ENCODE measurements at regions not wholly inside any gene's neighbourhood (a gene's known extent, or its start where the extent isn't known, plus 50 kb on each side); places are given as distances from the start of the nearest gene placed in this dataset.

GRCh38 chr13:97720896-97721295, 232.6 kb upstream of the IPO5 start:
- intact Hi-C loops (cut with micrococcal nuclease) = no loop called here
- Histone ChIP-seq H3K4me3 (ENCODE audit: insufficient read depth, low read depth, low read length) (no peak overlapping the region), H4K5ac (ENCODE audit: low read depth, low read length) (no peak overlapping the region), H2BK15ac (ENCODE audit: low read depth, low read length) (no peak overlapping the region), H3K79me1 (ENCODE audit: low read depth in 1 of 2, low read length in 2 of 2) (no peaks in the 10 kb centered on the region), H3K27me3 (ENCODE audit: control insufficient read depth, insufficient read depth, low read length) (no peaks in the 10 kb centered on the region), H3K18ac (ENCODE audit: low read depth, low read length) (no peak overlapping the region), H3K4me1 (ENCODE audit: control insufficient read depth, insufficient read depth, low read length) (no peaks in the 10 kb centered on the region), H2AK9ac (replicated peaks; ENCODE audit: low read depth, low read length, poor library complexity) (no peak overlapping the region), H3K23ac (ENCODE audit: low read depth, low read length) (no peak overlapping the region), H3K36me3 (ENCODE audit: control insufficient read depth, insufficient read depth, low read length) (no peaks in the 10 kb centered on the region), H2AK5ac (ENCODE audit: low read depth, low read length) (no peak overlapping the region), H2BK20ac (ENCODE audit: low read depth, low read length) (no peak overlapping the region), H3K4ac (ENCODE audit: low read depth, low read length) (no peak overlapping the region), H4K20me1 (ENCODE audit: insufficient read depth, low read length) (no peaks in the 10 kb centered on the region), H2BK120ac (ENCODE audit: low read depth, low read length) (no peak overlapping the region), H3K9me3 (ENCODE audit: control insufficient read depth, insufficient read depth, low read length) (no peaks in the 10 kb centered on the region), H3K9me1 (ENCODE audit: insufficient read depth, low read length) (no peaks in the 10 kb centered on the region), H2AFZ (replicated peaks; ENCODE audit: low read length, poor library complexity) (no peak overlapping the region), H4K91ac (ENCODE audit: insufficient read depth, low read depth, low read length) (no peak overlapping the region), H2BK5ac (ENCODE audit: low read depth, low read length, poor library complexity, severe bottlenecking) (no peak overlapping the region), H3K56ac (ENCODE audit: extremely low read depth, insufficient read depth, low read length) (no peak overlapping the region), H3K9ac (ENCODE audit: low read depth, low read length) (no peak overlapping the region), H3K4me2 (ENCODE audit: low read depth, low read length) (no peak overlapping the region), H3K27ac (ENCODE audit: insufficient read depth, low read length) (no peak overlapping the region), H3K14ac (replicated peaks; ENCODE audit: low read depth, low read length) (no peak overlapping the region), H4K8ac (ENCODE audit: low read depth in 2 of 2, low read length in 2 of 2) (no peak overlapping the region)
- WGBS, 2 experiments (ENCODE audit: extremely low coverage in 2 of 2, insufficient read length in 1 of 2) = no CpG with 5 or more reads among the region's 4 CpGs
- TF ChIP-seq MAFK (IDR thresholded peaks at IDR 0.05; ENCODE audit: low read depth, low read length) = no peak
- no peak for TF ChIP-seq MAZ (IDR thresholded peaks at IDR 0.05; ENCODE audit: borderline replicate concordance, low read depth, low read length)
- no peak for TF ChIP-seq NFE2L2 (IDR thresholded peaks at IDR 0.05; ENCODE audit: low read depth, low read length)
- TF ChIP-seq SMC3 (IDR thresholded peaks at IDR 0.05; ENCODE audit: low read depth, low read length) = no peak
- TF ChIP-seq USF2 (IDR thresholded peaks at IDR 0.05; ENCODE audit: low read depth, low read length) = no peak
- TF ChIP-seq RAD21 (IDR thresholded peaks at IDR 0.05; ENCODE audit: low read length) = no peak
- no peak for TF ChIP-seq CEBPB (IDR thresholded peaks at IDR 0.05; ENCODE audit: low read depth, low read length)
- no peak for TF ChIP-seq BHLHE40 (IDR thresholded peaks at IDR 0.05; ENCODE audit: low read depth, low read length)
- no peak for TF ChIP-seq MXI1 (IDR thresholded peaks at IDR 0.05; ENCODE audit: borderline replicate concordance, low read depth, low read length)
- TF ChIP-seq RFX5 (IDR thresholded peaks at IDR 0.05; ENCODE audit: low read depth, low read length) = no peak
- no peak for TF ChIP-seq CHD1 (IDR thresholded peaks at IDR 0.05; ENCODE audit: low read depth, low read length)
- no peak for TF ChIP-seq ELK1 (IDR thresholded peaks at IDR 0.05; ENCODE audit: borderline replicate concordance, low read depth, low read length)
- no peak for TF ChIP-seq FOS (IDR thresholded peaks at IDR 0.05; ENCODE audit: low read depth, low read length)
- TF ChIP-seq POLR2A (IDR thresholded peaks at IDR 0.05; ENCODE audit: low read depth, low read length) = no peak
- TF ChIP-seq, protein P1, sequence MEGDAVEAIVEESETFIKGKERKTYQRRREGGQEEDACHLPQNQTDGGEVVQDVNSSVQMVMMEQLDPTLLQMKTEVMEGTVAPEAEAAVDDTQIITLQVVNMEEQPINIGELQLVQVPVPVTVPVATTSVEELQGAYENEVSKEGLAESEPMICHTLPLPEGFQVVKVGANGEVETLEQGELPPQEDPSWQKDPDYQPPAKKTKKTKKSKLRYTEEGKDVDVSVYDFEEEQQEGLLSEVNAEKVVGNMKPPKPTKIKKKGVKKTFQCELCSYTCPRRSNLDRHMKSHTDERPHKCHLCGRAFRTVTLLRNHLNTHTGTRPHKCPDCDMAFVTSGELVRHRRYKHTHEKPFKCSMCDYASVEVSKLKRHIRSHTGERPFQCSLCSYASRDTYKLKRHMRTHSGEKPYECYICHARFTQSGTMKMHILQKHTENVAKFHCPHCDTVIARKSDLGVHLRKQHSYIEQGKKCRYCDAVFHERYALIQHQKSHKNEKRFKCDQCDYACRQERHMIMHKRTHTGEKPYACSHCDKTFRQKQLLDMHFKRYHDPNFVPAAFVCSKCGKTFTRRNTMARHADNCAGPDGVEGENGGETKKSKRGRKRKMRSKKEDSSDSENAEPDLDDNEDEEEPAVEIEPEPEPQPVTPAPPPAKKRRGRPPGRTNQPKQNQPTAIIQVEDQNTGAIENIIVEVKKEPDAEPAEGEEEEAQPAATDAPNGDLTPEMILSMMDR (conservative IDR thresholded peaks at IDR 0.05; ENCODE audit: low read depth, low read length) = no peak
- TF ChIP-seq RCOR1 (IDR thresholded peaks at IDR 0.05; ENCODE audit: insufficient replicate concordance, low read length) = no peak
- in situ Hi-C loops (cut with MboI; ENCODE audit: low sequenced_read_pairs) = no loop called here
- POLR2A ChIA-PET (ENCODE audit: unreplicated experiment) = no interaction called here
- CTCF ChIA-PET = no interaction called here
- dilution Hi-C loops (cut with HindIII; ENCODE audit: low sequenced_read_pairs, unreplicated experiment) = no loop called here
- ATAC-seq (ENCODE audit: low read depth) (no peak), DNase-seq (no peak)
- no TSS peak for BruUV-seq (replicated peaks)
